NCI-H1048 (cell line): ENCODE measurements at regions not wholly inside any gene's neighbourhood (a gene's known extent, or its start where the extent isn't known, plus 50 kb on each side); places are given as distances from the start of the nearest gene placed in this dataset.
A peak's percentile ranks its signal among the peaks of the same experiment; 100 is the strongest.

Experiments used
- DNase-seq: peaks from one replicate; lab custom pipeline; 2025; lab: John Stamatoyannopoulos, UW

- no peak for DNase-seq
These were observed 1454.8 kb upstream of the SPRY2 start for GRCh38 chr13:81795710-81796109.

DNA sequence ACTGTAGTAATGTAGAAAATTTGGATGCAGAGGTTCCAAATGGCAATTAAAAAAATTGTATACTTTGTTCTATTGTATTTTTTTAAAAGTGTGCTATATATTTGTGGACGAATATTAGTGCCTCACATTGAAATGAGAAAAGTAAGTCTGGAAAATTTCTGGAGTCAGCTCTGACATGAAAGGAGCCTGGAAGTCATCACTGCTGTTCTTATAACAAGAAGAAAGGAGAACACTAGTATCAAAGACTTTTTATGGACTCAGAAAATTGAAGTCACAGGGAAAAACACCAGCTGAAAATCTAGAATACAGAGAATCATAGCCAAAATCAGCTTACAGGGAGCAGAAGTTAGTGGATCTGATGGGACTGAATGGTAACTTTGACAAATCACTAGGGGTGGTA is 1450.7 kb upstream of the SPRY2 start:
- no peak for DNase-seq

DNA sequence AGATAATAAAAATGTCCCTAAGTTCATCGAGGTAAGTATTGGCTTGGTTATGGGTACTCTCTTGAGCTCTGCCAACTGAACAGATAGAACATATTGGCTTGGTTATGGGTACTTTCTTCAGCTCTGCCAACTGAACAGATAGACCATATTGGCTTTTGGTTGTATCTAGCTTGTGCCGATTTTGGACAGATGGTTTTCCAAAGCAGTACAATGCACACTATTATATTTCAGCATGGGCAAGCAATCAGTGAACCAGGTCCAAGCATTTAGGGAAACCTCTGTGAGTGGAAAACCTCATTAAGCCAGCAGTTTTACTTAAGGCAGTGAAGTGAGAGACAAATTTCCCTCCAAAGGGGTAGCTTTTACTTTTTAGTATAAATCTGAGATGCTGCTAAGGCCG is 1440.5 kb upstream of the SPRY2 start:
- DNase-seq, result no peak

- no peak for DNase-seq
These were observed 1439.0 kb upstream of the SPRY2 start for GRCh38 chr13:81779876-81780275.

GRCh38 chr13:81778350-81778749 is 1437.4 kb upstream of the SPRY2 start:
- DNase-seq, result no peak

GRCh38 chr13:81773263-81773662 is 1432.3 kb upstream of the SPRY2 start:
- DNase-seq, result no peak

GRCh38 chr13:81771951-81772350 is 1431.0 kb upstream of the SPRY2 start:
- DNase-seq, result no peak

DNA sequence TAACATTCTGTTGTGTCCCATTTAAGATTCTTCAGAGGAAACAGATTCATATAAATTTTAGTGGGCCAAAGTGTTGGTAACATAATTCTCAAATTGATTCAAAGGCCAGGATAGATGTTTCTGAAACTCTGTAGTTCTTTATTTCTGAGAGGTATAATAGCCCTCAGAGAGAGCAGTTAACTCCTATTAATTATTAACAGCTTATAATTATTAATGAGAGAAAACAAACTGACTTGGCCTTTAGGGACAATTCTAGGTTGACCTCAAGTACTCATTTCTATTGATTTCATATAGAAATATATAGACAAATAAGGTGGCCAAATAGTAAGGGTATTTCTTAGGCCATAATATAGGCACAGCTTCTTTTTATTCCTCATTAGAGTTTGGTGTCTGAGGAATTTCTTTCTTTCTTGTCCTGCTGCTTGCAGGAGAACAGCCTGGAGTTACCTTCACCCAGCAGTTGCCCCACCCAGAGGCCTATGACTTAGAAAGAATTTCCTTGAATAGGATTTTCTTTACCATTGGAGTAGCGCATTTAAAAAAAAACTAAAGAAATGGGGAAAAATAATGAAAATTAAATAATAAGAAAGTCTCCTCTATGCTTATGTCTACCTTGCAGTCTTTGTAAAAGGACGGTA is 1430.1 kb upstream of the SPRY2 start:
- DNase-seq, result no peak

DNA sequence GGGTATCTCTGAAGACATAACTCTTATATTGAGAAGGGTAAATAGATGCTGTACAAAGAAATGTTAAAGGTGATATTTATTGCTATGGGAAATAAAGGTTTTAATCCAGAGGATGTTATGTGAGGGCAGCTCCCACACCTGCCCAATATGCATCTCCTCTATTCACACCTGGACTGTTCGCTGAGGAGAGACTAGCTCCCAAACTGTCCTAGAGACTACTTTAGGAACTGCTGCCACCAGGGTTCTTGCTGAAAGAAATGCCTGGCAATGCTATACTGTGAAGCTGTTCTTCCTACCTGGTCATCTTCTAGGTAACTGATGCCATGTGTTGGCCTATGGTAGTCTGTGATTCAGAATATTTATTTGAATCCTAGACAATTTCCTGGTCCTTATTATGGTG is 1421.5 kb upstream of the SPRY2 start:
- DNase-seq, result no peak

DNA sequence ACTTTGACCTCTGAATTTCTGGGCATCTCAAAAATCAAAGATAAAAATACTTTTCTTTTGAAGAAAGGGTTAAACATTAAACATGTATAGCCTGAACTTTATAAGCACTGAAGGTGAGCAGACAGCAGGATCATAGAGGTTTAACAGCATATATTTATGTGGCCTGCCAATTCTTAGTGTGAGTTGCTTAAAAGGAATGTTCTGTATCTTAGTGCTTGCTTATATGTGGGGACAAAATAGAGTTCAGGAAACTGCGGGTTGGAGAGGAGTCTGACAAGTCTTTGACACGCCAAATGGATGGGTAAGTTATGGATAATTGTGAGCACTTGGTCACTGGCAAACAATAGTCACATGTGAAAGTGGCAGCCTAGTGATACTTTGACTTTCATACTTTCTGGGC is 1419.4 kb upstream of the SPRY2 start:
- DNase-seq, result no peak

DNA sequence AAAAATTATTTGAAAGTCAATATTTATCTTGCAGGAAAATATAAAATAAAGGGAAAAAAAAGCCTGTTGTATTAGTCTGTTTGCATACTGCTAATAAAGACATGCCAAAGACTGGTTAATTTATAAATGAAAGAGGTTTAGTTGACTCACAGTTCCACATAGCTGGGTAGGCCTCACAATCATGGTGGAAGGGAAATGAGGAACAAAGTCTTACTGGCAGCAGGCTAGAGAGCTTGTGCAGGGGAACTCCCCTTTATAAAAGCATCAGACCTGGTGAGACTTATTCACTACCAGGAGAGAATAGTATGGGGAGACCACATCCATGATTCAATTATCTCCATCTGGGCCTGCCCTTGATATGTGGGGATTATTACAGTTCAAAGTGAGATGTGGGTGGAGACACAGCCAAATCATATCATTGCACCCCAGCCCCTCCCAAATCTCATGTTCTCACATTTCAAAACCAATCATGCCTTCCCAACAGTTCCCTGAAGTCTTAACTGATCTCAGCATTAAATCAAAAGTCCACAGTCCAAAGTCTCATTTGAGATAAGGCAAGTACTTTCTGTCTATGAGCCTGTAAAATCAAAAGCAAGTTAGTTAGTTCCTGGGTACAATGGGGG is 1416.5 kb upstream of the SPRY2 start:
- DNase-seq, result no peak

- peak; percentile 57 for DNase-seq
These were observed 1404.5 kb upstream of the SPRY2 start for GRCh38 chr13:81745391-81745790.

DNA sequence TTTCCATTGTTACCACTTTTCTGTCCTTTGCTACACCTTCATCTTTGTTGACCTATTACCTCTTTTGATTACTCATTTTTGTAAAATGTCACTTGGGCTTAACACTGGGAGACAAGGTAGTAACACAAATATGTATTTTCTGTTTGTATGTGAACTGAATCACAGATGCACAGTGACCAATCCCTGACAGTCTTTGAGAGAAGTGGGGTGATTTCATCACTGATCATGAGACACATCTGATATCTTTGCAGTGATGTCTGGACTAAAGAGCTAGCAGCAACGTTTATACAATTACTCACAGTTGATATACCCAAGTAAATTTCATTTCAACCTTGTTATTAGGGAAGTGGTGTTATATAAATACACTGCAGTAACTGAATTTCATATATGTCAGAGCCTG is 1397.4 kb upstream of the SPRY2 start:
- no peak for DNase-seq

DNA sequence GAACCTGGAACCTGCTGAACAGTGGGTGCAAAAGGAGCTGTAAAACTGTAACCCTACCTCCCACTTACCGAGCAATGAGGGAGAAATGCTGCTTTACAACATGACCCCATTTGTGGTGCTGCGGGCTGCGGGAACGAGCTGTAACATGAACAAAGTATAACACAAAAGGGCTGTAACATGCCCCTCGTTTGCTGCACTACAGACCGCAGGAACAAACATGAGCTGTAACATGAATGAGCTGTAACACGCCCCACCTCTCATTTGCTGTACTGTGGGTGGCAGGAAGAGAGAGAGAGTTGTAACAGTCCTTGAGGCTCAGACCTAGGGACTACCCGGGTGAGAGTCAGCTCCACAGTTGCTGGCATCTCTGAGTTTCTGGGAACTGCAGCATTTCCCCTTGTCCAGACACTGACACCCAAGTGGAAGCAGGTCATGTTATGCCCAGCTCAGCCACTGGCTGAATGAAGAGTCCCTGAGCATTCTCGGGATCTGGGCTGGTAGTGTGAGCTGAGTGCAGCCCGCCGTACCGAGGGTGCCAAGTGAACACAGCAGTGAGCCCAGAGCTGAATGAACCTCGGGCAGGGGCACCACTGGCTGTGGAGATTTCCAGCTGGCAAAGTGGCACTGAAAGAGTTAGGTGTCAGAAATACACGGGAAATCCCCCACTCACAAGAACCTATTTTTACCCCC is 1385.3 kb upstream of the SPRY2 start:
- DNase-seq, result no peak

DNA sequence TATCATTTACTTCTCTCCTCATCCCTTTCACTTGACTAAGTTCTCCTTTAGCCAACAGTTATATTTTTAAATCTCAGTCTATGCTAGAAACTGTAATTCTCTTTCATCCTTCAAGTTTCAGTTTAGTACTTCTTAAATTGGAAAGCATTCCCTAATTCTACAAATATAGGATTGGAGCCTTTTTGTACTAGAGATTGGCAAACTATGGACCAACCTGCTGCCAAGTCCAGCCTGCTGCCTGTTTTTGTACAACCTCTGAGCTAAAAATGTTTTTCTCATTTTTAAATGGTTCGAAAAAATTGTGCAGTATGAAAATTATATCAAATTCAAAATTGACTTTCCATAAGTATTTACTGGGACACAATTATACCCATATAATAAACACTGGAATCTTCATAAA is 1381.5 kb upstream of the SPRY2 start:
- DNase-seq, result no peak

GRCh38 chr13:81721400-81721799 is 1380.5 kb upstream of the SPRY2 start:
- no peak for DNase-seq

GRCh38 chr13:81714513-81714912 is 1373.6 kb upstream of the SPRY2 start:
- DNase-seq, result no peak

GRCh38 chr13:81713201-81713600 is 1372.3 kb upstream of the SPRY2 start:
- no peak for DNase-seq

DNA sequence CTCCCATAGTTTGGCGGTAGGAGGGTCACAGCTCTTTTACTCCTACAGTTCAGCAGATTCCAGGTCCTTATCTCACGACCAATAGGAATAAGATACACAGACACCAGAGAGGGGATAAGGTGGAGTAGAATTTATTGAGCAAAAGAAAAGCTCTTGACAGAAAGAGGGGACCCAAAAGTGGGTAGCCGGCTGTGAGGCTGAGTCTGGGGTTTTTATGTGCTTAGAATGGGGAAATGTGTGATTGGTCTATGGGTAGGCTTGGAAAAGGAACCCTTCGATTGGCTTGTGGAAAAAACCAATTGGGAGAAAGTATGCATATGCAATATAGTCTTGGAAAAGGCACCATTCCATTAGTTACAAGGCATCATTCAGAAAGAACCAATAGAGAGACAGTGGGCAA is 1356.9 kb upstream of the SPRY2 start:
- no peak for DNase-seq

DNA sequence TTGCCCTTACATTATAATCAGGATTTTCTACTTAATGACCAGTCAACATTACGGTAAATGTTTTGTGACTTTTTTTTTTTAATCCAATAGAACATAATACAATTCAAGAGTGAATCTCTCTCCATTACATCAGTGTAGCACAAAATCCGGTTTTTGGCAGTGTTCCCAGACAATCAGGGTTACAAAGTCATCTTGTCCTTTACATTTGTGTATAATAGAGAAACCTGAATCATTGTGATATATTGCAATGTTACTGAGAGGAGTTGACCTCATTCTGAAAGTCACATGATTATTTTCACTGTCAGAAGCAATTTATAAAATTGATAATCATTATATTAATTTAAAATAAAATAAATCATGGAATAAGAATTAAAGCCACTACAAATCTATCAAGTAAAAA is 1346.0 kb upstream of the SPRY2 start:
- no peak for DNase-seq

DNA sequence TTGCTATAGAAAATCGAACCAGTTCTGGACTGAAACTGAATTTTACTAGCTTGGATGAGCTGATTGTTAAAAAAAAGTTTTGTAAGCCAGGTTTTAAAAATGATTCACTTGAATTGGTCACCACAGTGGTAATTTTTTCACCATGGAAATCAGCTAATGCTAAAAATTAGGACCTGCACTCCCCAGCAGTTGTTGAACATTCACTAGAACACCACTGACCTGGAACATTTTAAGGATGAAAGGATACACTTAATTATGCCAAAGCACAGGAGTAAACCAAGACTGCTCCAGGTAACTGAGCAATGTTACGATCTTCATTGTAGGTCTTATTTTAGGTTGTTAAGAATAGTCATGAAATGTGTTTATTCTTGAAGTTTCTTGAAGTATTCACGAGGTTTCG is 1342.6 kb upstream of the SPRY2 start:
- no peak for DNase-seq

GRCh38 chr13:81682081-81682630 is 1341.2 kb upstream of the SPRY2 start:
- no peak for DNase-seq

- DNase-seq, result no peak
These were observed 1336.9 kb upstream of the SPRY2 start for GRCh38 chr13:81677857-81678256.
